HT-29 (cell line): ENCODE measurements at regions not wholly inside any gene's neighbourhood (a gene's known extent, or its start where the extent isn't known, plus 50 kb on each side); places are given as distances from the start of the nearest gene placed in this dataset.

Experiments used
- DNase-seq: peaks from one replicate; pipeline ENCODE4 v3.0.0-alpha.2; 2015; ENCODE audit warnings: low spot score

DNA sequence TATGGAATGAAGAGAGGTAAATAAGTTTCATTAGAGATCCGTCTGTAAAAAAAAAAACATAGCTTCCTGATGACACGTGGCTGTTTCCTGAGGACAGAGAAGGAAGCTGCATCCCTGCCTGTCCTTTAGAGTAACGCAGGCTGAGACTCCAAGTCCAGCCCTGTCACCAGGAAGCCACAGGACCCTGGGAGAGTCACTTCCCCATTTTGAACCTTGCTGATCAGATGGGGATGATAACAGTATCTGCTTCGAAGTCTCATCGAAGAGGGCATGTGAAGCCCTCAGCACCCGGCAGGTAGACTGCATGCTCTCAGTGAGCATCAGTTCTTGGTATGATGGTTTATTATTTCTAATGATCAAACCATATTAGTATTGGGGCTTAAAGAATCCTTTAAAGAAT lies 139.1 kb upstream of the KCNG1 start:
- no peak for DNase-seq

DNA sequence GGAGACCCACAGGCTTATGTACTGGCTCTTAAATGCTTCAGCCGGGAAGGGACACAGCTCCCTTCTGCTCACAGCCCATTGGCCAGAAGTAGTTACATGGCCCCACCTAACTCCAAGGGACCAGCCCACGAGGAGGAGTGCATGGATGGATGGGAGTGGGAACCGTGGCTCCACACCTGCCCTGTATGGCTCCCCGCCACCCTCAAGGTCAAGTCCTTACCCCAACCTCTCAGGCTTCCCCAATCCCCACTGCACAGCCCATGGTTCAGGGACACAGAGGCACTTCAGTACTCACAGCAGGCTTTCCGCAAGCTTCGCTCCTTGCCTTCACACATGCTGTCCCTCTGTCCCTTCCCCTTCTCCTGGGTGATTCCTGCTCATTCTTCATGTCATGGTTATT lies 137.9 kb upstream of the KCNG1 start:
- DNase-seq, result no peak

DNA sequence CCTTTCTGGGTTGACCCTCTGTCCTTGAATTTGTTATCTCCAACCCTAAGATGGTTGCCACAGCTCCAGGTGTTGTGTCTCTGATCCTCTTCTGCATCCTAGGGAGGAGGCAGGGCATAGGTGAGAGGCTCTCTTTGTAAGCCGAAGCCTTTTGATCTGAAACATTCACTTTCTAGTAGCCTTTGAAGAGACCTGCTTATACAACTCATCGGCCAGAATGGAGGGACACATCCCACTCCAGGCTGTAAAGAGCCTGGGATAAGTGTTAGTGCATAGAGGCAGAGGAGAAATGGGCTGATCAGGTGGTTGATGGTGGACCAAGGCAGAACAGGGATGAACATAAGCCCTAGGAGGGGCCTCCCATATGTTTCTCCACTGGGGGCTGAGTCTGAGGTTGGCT lies 137.1 kb upstream of the KCNG1 start:
- no peak for DNase-seq

GRCh38 chr20:51159303-51159702 lies 136.4 kb upstream of the KCNG1 start:
- DNase-seq, result no peak

DNA sequence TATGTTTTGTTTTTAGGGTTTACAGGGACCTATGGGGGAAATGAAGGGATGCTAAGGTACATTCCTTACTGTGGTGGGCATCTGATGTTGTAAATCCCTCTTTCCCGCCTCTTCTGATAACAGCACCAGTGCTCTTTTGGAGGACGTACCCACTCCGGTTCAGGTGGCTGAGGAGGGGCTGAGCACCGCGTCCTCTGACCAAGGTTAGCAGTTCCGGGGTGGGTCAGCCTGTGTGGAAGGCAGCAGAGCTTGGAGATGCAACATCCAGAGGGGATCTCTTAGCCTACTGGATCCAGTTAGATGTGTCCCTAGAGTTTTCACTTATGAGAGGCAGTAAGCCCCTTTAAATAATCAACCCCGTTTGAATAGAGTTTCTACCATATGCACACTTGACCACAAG lies 135.3 kb upstream of the KCNG1 start:
- no peak for DNase-seq

GRCh38 chr20:51156041-51156982 lies 133.4 kb upstream of the KCNG1 start:
- DNase-seq, result no peak

- DNase-seq, result no peak
These were observed 132.1 kb upstream of the KCNG1 start for GRCh38 chr20:51154708-51155690.

- DNase-seq, result no peak
These were observed 131.2 kb upstream of the KCNG1 start for GRCh38 chr20:51153867-51154707.

- DNase-seq, result no peak
These were observed 126.0 kb upstream of the KCNG1 start for GRCh38 chr20:51148941-51149340.

GRCh38 chr20:51144476-51144875 lies 121.6 kb upstream of the KCNG1 start:
- no peak for DNase-seq

GRCh38 chr20:51143652-51144051 lies 120.7 kb upstream of the KCNG1 start:
- no peak for DNase-seq

DNA sequence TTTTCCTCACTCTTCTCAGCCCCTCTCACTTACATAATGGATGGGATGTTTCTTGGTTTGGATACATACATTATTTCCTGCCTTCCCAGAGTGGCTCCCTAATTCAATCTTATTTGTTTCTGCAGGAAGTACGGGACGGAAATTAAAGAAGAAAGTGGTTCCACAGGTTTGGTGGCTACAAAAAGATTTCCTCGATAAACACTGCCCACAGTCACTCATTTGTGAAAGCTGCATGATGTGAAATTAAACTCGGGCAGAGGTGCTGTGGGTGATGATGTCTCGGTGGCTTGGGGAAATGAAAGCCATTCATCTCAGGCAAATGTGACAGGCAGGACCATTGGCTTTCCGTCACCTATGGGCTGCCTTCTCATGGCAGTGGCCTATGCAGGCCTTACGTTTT lies 119.5 kb upstream of the KCNG1 start:
- DNase-seq, result peak; percentile 92

DNA sequence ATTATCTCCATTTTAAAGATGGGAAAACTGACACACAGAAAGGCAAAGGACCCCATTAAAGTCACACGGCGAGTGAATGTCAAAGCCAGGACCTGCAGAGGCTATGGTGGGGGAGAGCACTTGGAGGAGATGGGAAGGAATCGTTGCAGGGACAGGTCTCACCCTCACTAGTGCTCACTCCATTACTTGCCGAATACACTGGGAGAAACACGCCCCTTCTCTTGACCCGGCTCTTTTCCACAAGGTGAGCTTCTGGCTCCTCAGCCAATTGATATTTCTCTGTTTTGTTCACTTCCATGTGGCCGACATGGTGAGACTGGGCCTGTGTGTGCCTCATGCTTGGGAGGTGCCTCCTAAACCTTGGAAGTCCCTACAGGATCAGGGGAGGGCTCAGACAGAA lies 117.8 kb upstream of the KCNG1 start:
- DNase-seq, result no peak

- DNase-seq, result no peak
These were observed 117.0 kb upstream of the KCNG1 start for GRCh38 chr20:51139891-51140290.

- no peak for DNase-seq
These were observed 115.7 kb upstream of the KCNG1 start for GRCh38 chr20:51138576-51138975.

DNA sequence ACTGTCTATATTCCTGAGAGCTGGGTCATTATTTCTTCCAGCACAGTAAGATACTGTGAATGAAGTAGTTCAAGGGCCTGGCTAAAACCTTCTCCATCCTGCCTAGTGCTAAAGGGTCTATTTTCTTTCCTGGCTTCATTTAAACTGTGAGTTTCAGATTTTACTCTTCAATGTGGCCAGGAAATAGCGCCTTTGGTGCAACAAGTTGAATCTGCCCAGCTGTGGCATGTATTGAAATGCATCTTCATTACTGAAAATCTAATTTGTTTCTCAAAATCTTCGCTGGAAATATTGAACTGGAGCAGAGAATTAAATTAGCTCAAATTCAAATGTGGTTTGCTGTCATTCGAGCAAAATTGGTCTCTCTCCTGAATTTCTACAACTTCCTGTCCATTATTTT lies 114.6 kb upstream of the KCNG1 start:
- DNase-seq, result no peak

GRCh38 chr20:51135926-51136715 lies 113.2 kb upstream of the KCNG1 start:
- peak; percentile 71 for DNase-seq

DNA sequence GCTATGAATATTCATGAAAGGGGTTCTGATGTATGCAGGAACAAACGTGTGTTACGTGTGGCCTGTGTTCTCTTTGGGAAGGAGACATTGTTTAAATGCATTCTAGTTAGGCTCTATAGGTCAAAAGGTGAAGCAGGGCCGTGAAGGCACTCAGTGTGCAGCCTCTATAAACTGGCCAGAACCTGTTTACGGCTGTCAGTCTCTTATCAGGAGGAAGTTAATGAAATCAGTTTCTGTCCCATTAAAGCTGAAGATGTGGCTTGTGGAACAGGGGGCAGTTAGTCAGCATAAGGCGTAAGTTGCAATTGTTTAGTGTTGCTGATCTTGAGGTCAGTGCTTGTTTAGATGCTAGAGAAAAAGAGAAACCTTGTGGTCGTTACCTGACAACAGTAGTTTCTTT lies 111.5 kb upstream of the KCNG1 start:
- DNase-seq, result no peak

DNA sequence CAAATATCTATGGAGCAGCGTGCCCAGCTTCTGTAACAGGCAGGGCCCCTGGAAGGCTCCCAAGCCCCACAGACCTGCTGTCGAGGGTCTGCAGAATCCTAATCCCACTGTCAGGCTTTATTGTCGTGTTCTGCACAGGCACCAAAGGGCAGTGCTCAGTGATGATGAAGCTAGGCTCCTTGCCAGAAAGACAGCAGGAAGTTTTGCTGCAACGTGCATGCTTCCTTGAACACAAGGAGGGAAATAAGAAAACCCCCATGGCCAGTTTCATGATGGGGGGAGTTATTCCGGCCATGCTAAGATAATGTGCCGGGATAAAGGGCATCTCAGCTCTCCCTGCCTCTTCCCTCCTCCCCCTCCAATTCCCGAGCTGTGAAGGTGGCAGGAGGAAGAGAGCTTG lies 109.4 kb upstream of the KCNG1 start:
- DNase-seq, result no peak

DNA sequence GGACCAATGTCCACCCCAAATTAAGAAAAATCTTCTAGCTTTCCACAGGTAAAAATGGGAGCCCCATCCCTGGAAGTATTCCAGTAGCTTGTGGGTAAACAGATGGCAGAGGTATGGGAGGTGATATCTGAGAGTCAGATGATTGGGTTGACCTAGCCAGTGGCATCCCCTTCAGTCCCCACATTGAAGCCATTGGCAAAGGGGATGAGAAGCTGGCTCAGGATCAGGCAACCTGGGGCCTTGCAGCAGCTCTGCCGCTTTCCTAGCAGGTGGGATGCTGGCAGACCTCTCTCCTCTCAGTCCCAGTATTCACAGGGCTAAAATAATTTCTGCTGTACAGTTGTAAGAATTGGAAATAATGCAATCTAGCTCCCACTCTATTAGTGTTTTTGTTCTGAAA lies 108.9 kb upstream of the KCNG1 start:
- DNase-seq, result no peak
